Adipocyte (in vitro differentiated cells): ENCODE measurements at regions not wholly inside any gene's neighbourhood (a gene's known extent, or its start where the extent isn't known, plus 50 kb on each side); places are given as distances from the start of the nearest gene placed in this dataset.

Experiments
- DNase-seq: peaks from one replicate; pipeline ENCODE4 v3.0.0-alpha.2; 2015; ENCODE audit warnings: low read depth
- H3K27me3 ChIP-seq: replicated peaks from 2 replicates; pipeline ENCODE4 v1.7.0; 2013; ENCODE audit warnings: mild to moderate bottlenecking, low read length, moderate library complexity; ENCODE audit not compliant: control insufficient read depth, insufficient read depth
- H3K36me3 ChIP-seq: 2 replicates; pipeline ENCODE4 v1.7.0; 2013; ENCODE audit warnings: low read length, mild to moderate bottlenecking, moderate library complexity; ENCODE audit not compliant: control insufficient read depth, insufficient read depth, severe bottlenecking
- H3K4me1 ChIP-seq: 2 replicates; pipeline ENCODE4 v1.7.0; 2013; ENCODE audit warnings: mild to moderate bottlenecking, low read length, moderate library complexity; ENCODE audit not compliant: control insufficient read depth, insufficient read depth
- H3K4me3 ChIP-seq: 2 replicates; pipeline ENCODE4 v1.7.0; 2013; ENCODE audit warnings: mild to moderate bottlenecking, low read length, moderate library complexity
- H3K9ac ChIP-seq: 2 replicates; pipeline ENCODE4 v1.7.0; 2013; ENCODE audit warnings: mild to moderate bottlenecking, low read length, moderate library complexity
- H3K9me3 ChIP-seq: 2 replicates; pipeline ENCODE4 v1.7.0; 2013; ENCODE audit warnings: mild to moderate bottlenecking, low read length, moderate library complexity; ENCODE audit not compliant: control insufficient read depth

DNA sequence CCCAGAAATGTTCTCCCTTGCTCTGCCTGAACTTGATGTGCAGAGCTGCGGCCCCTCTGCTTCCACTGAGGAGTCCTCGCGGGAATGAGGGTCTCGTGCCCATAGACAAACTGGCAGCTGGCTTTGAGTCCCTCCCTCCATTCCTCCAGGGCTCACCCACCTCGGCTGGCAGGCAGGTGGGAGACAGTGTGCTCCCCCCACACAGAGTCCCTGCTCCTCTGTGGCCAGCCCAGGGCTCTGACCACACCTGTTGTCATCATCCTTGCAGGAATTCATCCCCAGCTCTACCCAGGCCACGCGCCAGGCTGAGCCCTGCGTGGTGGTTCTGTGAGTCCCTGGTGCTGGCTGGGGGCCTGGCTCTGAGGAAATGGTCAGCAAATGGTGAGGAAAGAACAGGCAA lies 521.9 kb downstream of the TBC1D22A start:
- no peak overlapping the region for H3K9ac ChIP-seq
- no peaks in the 10 kb centered on the region for H3K36me3 ChIP-seq
- H3K9me3 ChIP-seq = no peaks in the 10 kb centered on the region
- H3K4me1 ChIP-seq = no peaks in the 10 kb centered on the region
- H3K27me3 ChIP-seq = peaks cover 48% of the 10 kb centered on the region
- DNase-seq = no peak
- H3K4me3 ChIP-seq = no peak overlapping the region

- no peak overlapping the region for H3K9ac ChIP-seq
- no peak overlapping the region for H3K4me3 ChIP-seq
- no peaks in the 10 kb centered on the region for H3K9me3 ChIP-seq
- no peak for DNase-seq
- no peaks in the 10 kb centered on the region for H3K36me3 ChIP-seq
- peaks cover 48% of the 10 kb centered on the region for H3K27me3 ChIP-seq
- H3K4me1 ChIP-seq = no peaks in the 10 kb centered on the region
Measured at GRCh38 chr22:47283616-47284270, 521.3 kb downstream of the TBC1D22A start.

DNA sequence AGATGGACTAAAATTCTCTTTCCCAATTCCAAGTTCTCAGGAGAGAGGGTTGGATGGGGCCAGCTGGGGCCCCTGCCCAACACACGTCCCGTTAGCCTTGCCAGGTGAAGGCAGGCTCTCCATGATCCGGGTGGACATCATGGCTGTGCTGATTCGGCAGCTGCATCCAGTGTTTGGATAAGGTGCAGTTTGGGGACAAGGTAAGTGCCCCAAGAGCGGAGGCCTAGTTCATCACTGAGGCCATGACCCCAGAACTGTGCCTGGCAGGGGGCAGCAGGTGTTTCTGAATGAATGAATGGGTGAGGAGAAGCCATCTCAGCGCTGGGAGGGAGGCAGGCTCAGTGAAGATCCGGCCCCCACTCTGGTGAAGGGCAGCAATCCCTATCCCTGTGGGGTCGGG lies 520.4 kb downstream of the TBC1D22A start:
- no peak for DNase-seq
- H3K4me3 ChIP-seq = no peak overlapping the region
- no peak overlapping the region for H3K9ac ChIP-seq
- H3K9me3 ChIP-seq = no peaks in the 10 kb centered on the region
- H3K36me3 ChIP-seq = no peaks in the 10 kb centered on the region
- no peaks in the 10 kb centered on the region for H3K4me1 ChIP-seq
- peaks cover 57% of the 10 kb centered on the region for H3K27me3 ChIP-seq

GRCh38 chr22:47282366-47282765 lies 519.9 kb downstream of the TBC1D22A start:
- Histone ChIP-seq H3K4me1 (no peaks in the 10 kb centered on the region), H3K36me3 (no peaks in the 10 kb centered on the region), H3K27me3 (peaks cover 62% of the 10 kb centered on the region), H3K9me3 (no peaks in the 10 kb centered on the region), H3K4me3 (no peak overlapping the region), H3K9ac (no peak overlapping the region)
- DNase-seq = no peak

- Histone ChIP-seq H3K4me1 (no peaks in the 10 kb centered on the region), H3K9ac (no peak overlapping the region), H3K36me3 (no peaks in the 10 kb centered on the region), H3K27me3 (peaks cover 66% of the 10 kb centered on the region), H3K4me3 (no peak overlapping the region), H3K9me3 (no peaks in the 10 kb centered on the region)
- DNase-seq = no peak
Measured at GRCh38 chr22:47281126-47282106, 519.0 kb downstream of the TBC1D22A start.

DNA sequence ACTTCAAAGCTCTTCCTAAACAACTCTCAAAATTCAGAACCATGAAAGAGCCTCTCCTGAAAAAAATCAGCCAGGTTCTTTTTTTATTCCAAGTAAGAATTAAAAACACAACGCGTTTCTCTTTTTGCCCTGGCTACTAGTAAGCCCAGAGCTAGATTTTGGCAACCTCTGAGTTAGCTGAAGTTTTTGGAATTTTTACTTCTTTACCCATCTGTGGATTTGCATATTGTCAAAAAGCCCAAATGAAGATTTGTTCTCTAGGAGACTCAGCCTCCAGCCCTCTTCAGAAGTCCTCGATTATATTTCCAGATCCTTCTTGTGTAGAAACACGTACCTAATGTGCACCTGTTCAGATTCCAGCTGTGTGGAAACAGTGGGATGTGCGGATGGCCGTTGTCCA lies 517.9 kb downstream of the TBC1D22A start:
- no peak overlapping the region for H3K9ac ChIP-seq
- no peaks in the 10 kb centered on the region for H3K9me3 ChIP-seq
- H3K27me3 ChIP-seq = peaks cover 64% of the 10 kb centered on the region

GRCh38 chr22:47279746-47280145 lies 517.3 kb downstream of the TBC1D22A start:
- peaks cover 63% of the 10 kb centered on the region for H3K27me3 ChIP-seq
- H3K9me3 ChIP-seq = no peaks in the 10 kb centered on the region
- H3K9ac ChIP-seq = no peak overlapping the region

More for the DNA sequence above, 517.9 kb downstream of the TBC1D22A start:
- no peaks in the 10 kb centered on the region for H3K36me3 ChIP-seq
- no peak overlapping the region for H3K4me3 ChIP-seq
- no peak for DNase-seq
- peaks cover 9% of the 10 kb centered on the region for H3K4me1 ChIP-seq

GRCh38 chr22:47279337-47279736 lies 516.9 kb downstream of the TBC1D22A start:
- Histone ChIP-seq H3K4me3 (no peak overlapping the region), H3K27me3 (peaks cover 62% of the 10 kb centered on the region), H3K9ac (no peak overlapping the region), H3K4me1 (peaks cover 10% of the 10 kb centered on the region), H3K36me3 (no peaks in the 10 kb centered on the region), H3K9me3 (no peaks in the 10 kb centered on the region)
- no peak for DNase-seq

More at GRCh38 chr22:47279746-47280145, 517.3 kb downstream of the TBC1D22A start:
- no peak for DNase-seq
- H3K36me3 ChIP-seq = no peaks in the 10 kb centered on the region
- H3K4me1 ChIP-seq = peaks cover 10% of the 10 kb centered on the region
- no peak overlapping the region for H3K4me3 ChIP-seq

- Histone ChIP-seq H3K36me3 (no peaks in the 10 kb centered on the region), H3K9ac (no peak overlapping the region), H3K27me3 (peaks cover 63% of the 10 kb centered on the region), H3K9me3 (no peaks in the 10 kb centered on the region), H3K4me3 (no peak overlapping the region), H3K4me1 (peaks cover 10% of the 10 kb centered on the region)
- no peak for DNase-seq
Measured at GRCh38 chr22:47278655-47279054, 516.2 kb downstream of the TBC1D22A start.

GRCh38 chr22:47277531-47277930 lies 515.1 kb downstream of the TBC1D22A start:
- DNase-seq = no peak
- no peaks in the 10 kb centered on the region for H3K9me3 ChIP-seq
- no peak overlapping the region for H3K9ac ChIP-seq

GRCh38 chr22:47276991-47277390 lies 514.5 kb downstream of the TBC1D22A start:
- DNase-seq = no peak
- H3K9me3 ChIP-seq = no peaks in the 10 kb centered on the region
- H3K9ac ChIP-seq = no peak overlapping the region
- peaks cover 10% of the 10 kb centered on the region for H3K4me1 ChIP-seq
- H3K4me3 ChIP-seq = no peak overlapping the region
- no peaks in the 10 kb centered on the region for H3K36me3 ChIP-seq
- H3K27me3 ChIP-seq = peaks cover 57% of the 10 kb centered on the region

More at GRCh38 chr22:47277531-47277930, 515.1 kb downstream of the TBC1D22A start:
- peaks cover 57% of the 10 kb centered on the region for H3K27me3 ChIP-seq
- H3K4me1 ChIP-seq = peaks cover 10% of the 10 kb centered on the region
- H3K4me3 ChIP-seq = no peak overlapping the region
- no peaks in the 10 kb centered on the region for H3K36me3 ChIP-seq
